HEK293T (cell line): ENCODE measurements at regions not wholly inside any gene's neighbourhood (a gene's known extent, or its start where the extent isn't known, plus 50 kb on each side); places are given as distances from the start of the nearest gene placed in this dataset.

Source experiments
- ARNT ChIP-seq: fragments of 450-650 bp; IDR thresholded peaks from 2 replicates; pipeline ENCODE4 v1.6.1; 2017; ENCODE audit warnings: mild to moderate bottlenecking
- BHLHE40 ChIP-seq: fragments of 450-650 bp; IDR thresholded peaks from 2 replicates; pipeline ENCODE4 v1.6.1; 2016; ENCODE audit warnings: mild to moderate bottlenecking, moderate library complexity, borderline replicate concordance
- CTBP1 ChIP-seq: fragments of 450-650 bp; IDR thresholded peaks from 2 replicates; pipeline ENCODE4 v1.6.1; 2016; ENCODE audit warnings: borderline replicate concordance
- NFRKB ChIP-seq: fragments of 450-650 bp; IDR thresholded peaks from 2 replicates; pipeline ENCODE4 v1.6.1; 2016; ENCODE audit warnings: mild to moderate bottlenecking, moderate library complexity
- PKNOX1 ChIP-seq: fragments of 450-650 bp; IDR thresholded peaks from 2 replicates; pipeline ENCODE4 v1.6.1; 2016
- SP1 ChIP-seq: fragments of 450-650 bp; IDR thresholded peaks from 2 replicates; pipeline ENCODE4 v1.6.1; 2017
- SUZ12 ChIP-seq: fragments of 450-650 bp; IDR thresholded peaks from 2 replicates; pipeline ENCODE4 v1.6.1; 2016; ENCODE audit warnings: mild to moderate bottlenecking
- ZNF384 ChIP-seq: fragments of 450-650 bp; IDR thresholded peaks from 2 replicates; pipeline ENCODE4 v1.6.1; 2016

- TF ChIP-seq SP1 = no peak
- TF ChIP-seq SUZ12 = no peak
- TF ChIP-seq BHLHE40 = no peak
- no peak for TF ChIP-seq PKNOX1
- TF ChIP-seq ARNT = no peak
- no peak for TF ChIP-seq NFRKB
- TF ChIP-seq ZNF384 = no peak
- TF ChIP-seq CTBP1 = no peak
Observed at GRCh38 chr3:153269730-153270129, 107.7 kb downstream of the RAP2B start.
